IMR-90 (cell line): ENCODE measurements at regions not wholly inside any gene's neighbourhood (a gene's known extent, or its start where the extent isn't known, plus 50 kb on each side); places are given as distances from the start of the nearest gene placed in this dataset.
A peak's percentile ranks its signal among the peaks of the same experiment; 100 is the strongest.

ENCODE experiments used
- ATAC-seq: fragments of 200-7000 bp; cut with Tn5 transposase; 2 replicates; pipeline ENCODE4 v1.9.1; 2020; ENCODE audit warnings: low read depth, mild to moderate bottlenecking, moderate library complexity
- BruUV-seq: library from RNA; stranded (reverse); fragments of 400-500 nt; replicated peaks from 2 replicates; lab custom pipeline; 2021; lab: Mats Ljungman, UMichigan
- CTCF ChIA-PET: fragments of 300-600 bp; formaldehyde crosslinking; extraction: SDS; loops from one replicate; lab custom pipeline; 2021; ENCODE audit warnings: antibody characterized with exemption; lab: Yijun Ruan, JAX
- POLR2A ChIA-PET: fragments of 300-600 bp; sonication (Branson Sonifier 250); formaldehyde crosslinking; loops from one replicate; lab custom pipeline; 2022; ENCODE audit warnings: antibody characterized with exemption; ENCODE audit not compliant: unreplicated experiment; lab: Charles Lee
- DNase-seq: peaks from one replicate; pipeline ENCODE4 v3.0.0; 2013
- H2AFZ ChIP-seq: replicated peaks from 2 replicates; pipeline ENCODE3; 2013; ENCODE audit warnings: low read length, mild to moderate bottlenecking; ENCODE audit not compliant: poor library complexity
- H2AK5ac ChIP-seq: 2 replicates; pipeline ENCODE4 v1.6.1; 2013; ENCODE audit warnings: low read depth, low read length, inconsistent platforms
- H2AK9ac ChIP-seq: replicated peaks from 2 replicates; pipeline ENCODE3; 2013; ENCODE audit warnings: mild to moderate bottlenecking, low read depth, low read length, moderate library complexity; ENCODE audit not compliant: poor library complexity
- H2BK120ac ChIP-seq: 2 replicates; pipeline ENCODE4 v1.6.1; 2013; ENCODE audit warnings: low read depth, low read length, inconsistent platforms
- H2BK15ac ChIP-seq: 3 replicates; pipeline ENCODE4 v1.6.1; 2013; ENCODE audit warnings: low read depth, low read length, inconsistent platforms
- H2BK20ac ChIP-seq: 2 replicates; pipeline ENCODE4 v1.6.1; 2013; ENCODE audit warnings: low read depth, mild to moderate bottlenecking, inconsistent platforms, low read length, moderate library complexity
- H2BK5ac ChIP-seq: 2 replicates; pipeline ENCODE4 v1.6.1; 2013; ENCODE audit warnings: mild to moderate bottlenecking, low read depth, low read length, inconsistent platforms; ENCODE audit not compliant: poor library complexity, severe bottlenecking
- H3K14ac ChIP-seq: replicated peaks from 2 replicates; pipeline ENCODE4 v1.6.1; 2013; ENCODE audit warnings: low read depth, low read length, inconsistent platforms
- H3K18ac ChIP-seq: 2 replicates; pipeline ENCODE4 v1.6.1; 2013; ENCODE audit warnings: low read depth, low read length, control low read depth
- H3K23ac ChIP-seq: 2 replicates; pipeline ENCODE4 v1.6.1; 2013; ENCODE audit warnings: low read depth, low read length, inconsistent platforms
- H3K27ac ChIP-seq: 2 replicates; pipeline ENCODE4 v1.5.1; 2013; ENCODE audit warnings: mild to moderate bottlenecking, control low read depth, low read length; ENCODE audit not compliant: insufficient read depth
- H3K27me3 ChIP-seq: 2 replicates; pipeline ENCODE4 v1.6.1; 2013; ENCODE audit warnings: low read length; ENCODE audit not compliant: control insufficient read depth, insufficient read depth
- H3K36me3 ChIP-seq: 2 replicates; pipeline ENCODE4 v1.6.1; 2013; ENCODE audit warnings: low read length, mixed read lengths; ENCODE audit not compliant: control insufficient read depth, insufficient read depth
- H3K4ac ChIP-seq: 2 replicates; pipeline ENCODE4 v1.6.1; 2013; ENCODE audit warnings: low read depth, low read length, inconsistent platforms
- H3K4me1 ChIP-seq: 2 replicates; pipeline ENCODE4 v1.6.1; 2013; ENCODE audit warnings: low read length, mixed read lengths; ENCODE audit not compliant: control insufficient read depth, insufficient read depth
- H3K4me2 ChIP-seq: 2 replicates; pipeline ENCODE4 v1.6.1; 2013; ENCODE audit warnings: low read depth, mild to moderate bottlenecking, control low read depth, low read length, moderate library complexity
- H3K4me3 ChIP-seq: 2 replicates; pipeline ENCODE4 v1.5.1; 2013; ENCODE audit warnings: low read depth, mild to moderate bottlenecking, control low read depth, low read length, moderate library complexity; ENCODE audit not compliant: insufficient read depth
- H3K56ac ChIP-seq: 2 replicates; pipeline ENCODE4 v1.6.1; 2013; ENCODE audit warnings: low read length, inconsistent platforms; ENCODE audit not compliant: insufficient read depth; ENCODE audit errors: extremely low read depth
- H3K79me1 ChIP-seq, 2 experiments: 2 replicates each; pipeline ENCODE4 v1.6.1; 2013; ENCODE audit warnings: low read length in 2 of 2, inconsistent platforms in 1 of 2, low read depth in 1 of 2
- H3K9ac ChIP-seq: 2 replicates; pipeline ENCODE4 v1.6.1; 2013; ENCODE audit warnings: low read depth, low read length, control low read depth
- H3K9me1 ChIP-seq: 2 replicates; pipeline ENCODE4 v1.6.1; 2013; ENCODE audit warnings: low read length, inconsistent platforms; ENCODE audit not compliant: insufficient read depth
- H3K9me3 ChIP-seq: 2 replicates; pipeline ENCODE4 v1.6.1; 2013; ENCODE audit warnings: low read length; ENCODE audit not compliant: control insufficient read depth, insufficient read depth
- H4K20me1 ChIP-seq: 2 replicates; pipeline ENCODE4 v1.6.1; 2013; ENCODE audit warnings: low read length, inconsistent platforms; ENCODE audit not compliant: insufficient read depth
- H4K5ac ChIP-seq: 2 replicates; pipeline ENCODE4 v1.6.1; 2013; ENCODE audit warnings: mild to moderate bottlenecking, low read depth, low read length, control low read depth
- H4K8ac ChIP-seq, 2 experiments: 2 replicates each; pipeline ENCODE4 v1.6.1; 2013; ENCODE audit warnings: low read depth in 2 of 2, low read length in 2 of 2, control low read depth in 1 of 2, inconsistent platforms in 1 of 2
- H4K91ac ChIP-seq: 2 replicates; pipeline ENCODE4 v1.6.1; 2013; ENCODE audit warnings: low read depth, low read length, inconsistent platforms; ENCODE audit not compliant: insufficient read depth
- BHLHE40 ChIP-seq: fragments of 150-350 bp; IDR thresholded peaks from 2 replicates; pipeline ENCODE4 v1.6.1; 2016; ENCODE audit warnings: mild to moderate bottlenecking, low read depth, low read length
- CEBPB ChIP-seq: IDR thresholded peaks from 2 replicates; pipeline ENCODE4 v1.6.1; 2012; ENCODE audit warnings: low read depth, low read length, improper control_type of control experiment
- CHD1 ChIP-seq: IDR thresholded peaks from 2 replicates; pipeline ENCODE4 v1.6.1; 2012; ENCODE audit warnings: low read depth, low read length, improper control_type of control experiment
- CTCF ChIP-seq: conservative IDR thresholded peaks from 2 replicates; pipeline ENCODE4 v1.5.1; 2012; ENCODE audit warnings: mild to moderate bottlenecking, low read depth, low read length, improper control_type of control experiment
- ELK1 ChIP-seq: fragments of 150-350 bp; IDR thresholded peaks from 2 replicates; pipeline ENCODE4 v1.6.1; 2016; ENCODE audit warnings: low read depth, mild to moderate bottlenecking, low read length, moderate library complexity, borderline replicate concordance
- FOS ChIP-seq: fragments of 150-350 bp; IDR thresholded peaks from 2 replicates; pipeline ENCODE4 v1.6.1; 2016; ENCODE audit warnings: low read depth, low read length
- MAFK ChIP-seq: IDR thresholded peaks from 2 replicates; pipeline ENCODE4 v1.6.1; 2012; ENCODE audit warnings: low read depth, low read length, improper control_type of control experiment
- MAZ ChIP-seq: IDR thresholded peaks from 2 replicates; pipeline ENCODE4 v1.6.1; 2012; ENCODE audit warnings: low read depth, mild to moderate bottlenecking, low read length, improper control_type of control experiment, moderate library complexity, borderline replicate concordance
- MXI1 ChIP-seq: IDR thresholded peaks from 2 replicates; pipeline ENCODE4 v1.6.1; 2012; ENCODE audit warnings: low read depth, mild to moderate bottlenecking, low read length, moderate library complexity, borderline replicate concordance
- NFE2L2 ChIP-seq: fragments of 150-350 bp; IDR thresholded peaks from 2 replicates; pipeline ENCODE4 v1.6.1; 2016; ENCODE audit warnings: low read depth, mild to moderate bottlenecking, low read length
- POLR2A ChIP-seq: IDR thresholded peaks from 2 replicates; pipeline ENCODE4 v1.6.1; 2012; ENCODE audit warnings: mild to moderate bottlenecking, low read depth, low read length
- RAD21 ChIP-seq: IDR thresholded peaks from 2 replicates; pipeline ENCODE4 v1.6.1; 2012; ENCODE audit warnings: low read length, improper control_type of control experiment
- RFX5 ChIP-seq: IDR thresholded peaks from 2 replicates; pipeline ENCODE4 v1.8.0; 2012; ENCODE audit warnings: low read depth, mild to moderate bottlenecking, low read length, moderate library complexity
- SMC3 ChIP-seq: fragments of 150-350 bp; IDR thresholded peaks from 2 replicates; pipeline ENCODE4 v1.6.1; 2016; ENCODE audit warnings: low read depth, mild to moderate bottlenecking, antibody characterized with exemption, low read length, moderate library complexity
- USF2 ChIP-seq: fragments of 150-350 bp; IDR thresholded peaks from 2 replicates; pipeline ENCODE4 v1.6.1; 2017; ENCODE audit warnings: mild to moderate bottlenecking, antibody characterized with exemption, low read length, low read depth
- WGBS, 2 experiments: methylation state at CpG; one replicate each; pipeline versions ENCODE4 v1.1.5 to v1.1.7; 2013; ENCODE audit warnings: missing lambda C conversion rate in 2 of 2; ENCODE audit not compliant: insufficient read length in 1 of 2; ENCODE audit errors: extremely low coverage in 2 of 2; 5-methylcytosine and 5-hydroxymethylcytosine counted together
- dilution Hi-C: fragments of 300-500 bp; cut with HindIII; formaldehyde crosslinking; loops from one replicate; pipeline ENCODE4 v1.14.3; 2018; ENCODE audit warnings: low sequenced_read_pairs; ENCODE audit not compliant: unreplicated experiment
- in situ Hi-C: fragments of 300-500 bp; cut with MboI; formaldehyde crosslinking; loops from 3 replicates; pipeline ENCODE4 v1.14.3; 2019; ENCODE audit warnings: low sequenced_read_pairs, inconsistent platforms, mixed read lengths
- intact Hi-C: fragments of 100-400 bp; cut with micrococcal nuclease; formaldehyde crosslinking; loops from 2 replicates; pipeline ENCODE4 v1.10.0; 2022

- no peak overlapping the region for H3K4ac ChIP-seq
- H3K9ac ChIP-seq: no peak overlapping the region
- POLR2A ChIA-PET: no interaction called here
- no peak overlapping the region for H3K27ac ChIP-seq
- no peak overlapping the region for H2AFZ ChIP-seq
- no peak overlapping the region for H2BK15ac ChIP-seq
- H2BK120ac ChIP-seq: no peak overlapping the region
- 65% methylated on average over 7 of the region's 19 CpGs; no CpG with 5 or more reads in 1 of the 2 experiments for WGBS, 2 experiments
- H4K8ac ChIP-seq: no peak overlapping the region
- no peak overlapping the region for H2AK5ac ChIP-seq
- H3K27me3 ChIP-seq: peaks cover 45% of the 10 kb centered on the region
- no TSS peak for BruUV-seq
- intact Hi-C loops: no loop called here
- H3K56ac ChIP-seq: no peak overlapping the region
- no peak overlapping the region for H3K23ac ChIP-seq
- H3K18ac ChIP-seq: no peak overlapping the region
- H3K79me1 ChIP-seq: no peaks in the 10 kb centered on the region
- H3K4me3 ChIP-seq: no peak overlapping the region
- no peak overlapping the region for H2BK5ac ChIP-seq
- no peaks in the 10 kb centered on the region for H3K4me1 ChIP-seq
- H4K5ac ChIP-seq: no peak overlapping the region
- H3K9me1 ChIP-seq: peaks cover 4% of the 10 kb centered on the region; the same call in 1 of the 2 replicates
- peak overlapping the region; percentile 73 for H2AK9ac ChIP-seq
- dilution Hi-C loops: no loop called here
- H3K4me2 ChIP-seq: no peak overlapping the region
- in situ Hi-C loops: no loop called here
- DNase-seq (no peak), ATAC-seq (no peak)
- peaks cover 5% of the 10 kb centered on the region for H3K9me3 ChIP-seq
- H4K91ac ChIP-seq: no peak overlapping the region
- H4K20me1 ChIP-seq: no peaks in the 10 kb centered on the region
- H3K14ac ChIP-seq: no peak overlapping the region
- H2BK20ac ChIP-seq: no peak overlapping the region
- CTCF ChIA-PET: interaction anchor here (0.9 kb wide), 1 partner anchor 8 kb away, joined by 4 read pairs; no protein-coding TSS in a partner anchor
- no peaks in the 10 kb centered on the region for H3K36me3 ChIP-seq
- TF ChIP-seq RAD21 (no peak), MAFK (no peak), ELK1 (no peak), MAZ (no peak), RFX5 (no peak), CTCF (no peak), MXI1 (no peak), SMC3 (no peak), NFE2L2 (no peak), CEBPB (no peak), FOS (no peak), BHLHE40 (no peak), CHD1 (no peak), USF2 (no peak), POLR2A (no peak)
Observed at GRCh38 chr2:120404941-120405758, 59.2 kb downstream of the INHBB start.
